ENCODE measurements at regions not wholly inside any gene's neighbourhood (a gene's known extent, or its start where the extent isn't known, plus 50 kb on each side); places are given as distances from the start of the nearest gene placed in this dataset.

- Histone ChIP-seq H4K20me1 (no peaks in the 10 kb centered on the region), H3K4me1 (no peaks in the 10 kb centered on the region), H3K9ac (no peak overlapping the region), H3K4me2 (no peak overlapping the region), H3K36me3 (no peaks in the 10 kb centered on the region), H3K9me3 (no peaks in the 10 kb centered on the region), H3K27ac (no peak overlapping the region), H3K27me3 (no peaks in the 10 kb centered on the region), H3K4me3 (no peak overlapping the region)
- no peak for TF ChIP-seq Cebpa-rat (IDR thresholded peaks at IDR 0.05)
These were observed 452.6 kb downstream of the TAFA4 start for GRCh38 chr3:68479779-68480178.

GRCh38 chr3:68468695-68469375 is 463.5 kb downstream of the TAFA4 start:
- Histone ChIP-seq H3K9me3 (0 out of 2 replicates have a peak, but pooled peaks cover 7% of the 10 kb centered on the region), H3K9ac (no peak overlapping the region), H3K4me1 (no peaks in the 10 kb centered on the region), H3K27me3 (no peaks in the 10 kb centered on the region), H3K4me2 (no peak overlapping the region), H3K4me3 (no peak overlapping the region), H4K20me1 (no peaks in the 10 kb centered on the region), H3K36me3 (no peaks in the 10 kb centered on the region), H3K27ac (no peak overlapping the region)
- no peak for TF ChIP-seq Cebpa-rat (IDR thresholded peaks at IDR 0.05)

GRCh38 chr3:68467465-68467864 is 464.9 kb downstream of the TAFA4 start:
- TF ChIP-seq Cebpa-rat (IDR thresholded peaks at IDR 0.05) = no peak
- H3K27ac ChIP-seq = no peak overlapping the region
- H3K36me3 ChIP-seq = no peaks in the 10 kb centered on the region
- H3K4me2 ChIP-seq = no peak overlapping the region
- no peak overlapping the region for H3K9ac ChIP-seq
- H3K4me3 ChIP-seq = no peak overlapping the region
- H3K27me3 ChIP-seq = no peaks in the 10 kb centered on the region
- H4K20me1 ChIP-seq = no peaks in the 10 kb centered on the region
- no peaks in the 10 kb centered on the region for H3K4me1 ChIP-seq
- H3K9me3 ChIP-seq = 0 out of 2 replicates have a peak, but pooled peaks cover 7% of the 10 kb centered on the region

GRCh38 chr3:68458581-68458980 is 473.8 kb downstream of the TAFA4 start:
- no peak overlapping the region for H3K4me2 ChIP-seq
- H3K4me3 ChIP-seq = no peak overlapping the region
- no peaks in the 10 kb centered on the region for H3K4me1 ChIP-seq
- no peaks in the 10 kb centered on the region for H4K20me1 ChIP-seq
- TF ChIP-seq Cebpa-rat (IDR thresholded peaks at IDR 0.05) = no peak
- H3K9ac ChIP-seq = no peak overlapping the region
- no peaks in the 10 kb centered on the region for H3K36me3 ChIP-seq
- no peak overlapping the region for H3K27ac ChIP-seq
- H3K27me3 ChIP-seq = no peaks in the 10 kb centered on the region
- no peaks in the 10 kb centered on the region for H3K9me3 ChIP-seq

GRCh38 chr3:68448510-68449383 is 483.6 kb downstream of the TAFA4 start:
- H3K27me3 ChIP-seq = no peaks in the 10 kb centered on the region
- H3K4me2 ChIP-seq = no peak overlapping the region
- no peak for TF ChIP-seq Cebpa-rat (IDR thresholded peaks at IDR 0.05)
- H3K9me3 ChIP-seq = no peaks in the 10 kb centered on the region
- H3K4me3 ChIP-seq = no peak overlapping the region
- no peak overlapping the region for H3K27ac ChIP-seq
- H3K9ac ChIP-seq = no peak overlapping the region
- H4K20me1 ChIP-seq = no peaks in the 10 kb centered on the region
- no peaks in the 10 kb centered on the region for H3K4me1 ChIP-seq
- H3K36me3 ChIP-seq = no peaks in the 10 kb centered on the region

GRCh38 chr3:68447885-68448284 is 484.5 kb downstream of the TAFA4 start:
- Histone ChIP-seq H3K4me3 (no peak overlapping the region), H3K36me3 (no peaks in the 10 kb centered on the region), H3K27ac (no peak overlapping the region), H3K27me3 (no peaks in the 10 kb centered on the region), H3K9ac (no peak overlapping the region), H4K20me1 (no peaks in the 10 kb centered on the region), H3K4me2 (no peak overlapping the region), H3K4me1 (no peaks in the 10 kb centered on the region), H3K9me3 (no peaks in the 10 kb centered on the region)
- TF ChIP-seq Cebpa-rat (IDR thresholded peaks at IDR 0.05) = no peak

GRCh38 chr3:68441054-68441453 is 491.3 kb downstream of the TAFA4 start:
- H3K4me2 ChIP-seq = no peak overlapping the region
- 0 out of 2 replicates have a peak, but pooled peaks cover 6% of the 10 kb centered on the region for H3K9me3 ChIP-seq
- no peaks in the 10 kb centered on the region for H4K20me1 ChIP-seq
- no peaks in the 10 kb centered on the region for H3K4me1 ChIP-seq
- TF ChIP-seq Cebpa-rat (IDR thresholded peaks at IDR 0.05) = no peak
- H3K27ac ChIP-seq = no peak overlapping the region
- no peak overlapping the region for H3K9ac ChIP-seq
- no peak overlapping the region for H3K4me3 ChIP-seq
- no peaks in the 10 kb centered on the region for H3K36me3 ChIP-seq
- H3K27me3 ChIP-seq = no peaks in the 10 kb centered on the region

GRCh38 chr3:68436619-68437401 is 495.5 kb downstream of the TAFA4 start:
- Histone ChIP-seq H3K27ac (no peak overlapping the region), H3K9me3 (0 out of 2 replicates have a peak, but pooled peaks cover 6% of the 10 kb centered on the region), H3K27me3 (no peaks in the 10 kb centered on the region), H3K4me1 (no peaks in the 10 kb centered on the region), H3K4me3 (no peak overlapping the region), H3K36me3 (no peaks in the 10 kb centered on the region), H3K4me2 (no peak overlapping the region), H3K9ac (no peak overlapping the region), H4K20me1 (no peaks in the 10 kb centered on the region)
- TF ChIP-seq Cebpa-rat (IDR thresholded peaks at IDR 0.05) = no peak

- Histone ChIP-seq H3K4me3 (no peak overlapping the region), H3K4me1 (no peaks in the 10 kb centered on the region), H3K9me3 (no peaks in the 10 kb centered on the region), H3K36me3 (no peaks in the 10 kb centered on the region), H4K20me1 (no peaks in the 10 kb centered on the region), H3K9ac (no peak overlapping the region), H3K27me3 (no peaks in the 10 kb centered on the region), H3K4me2 (no peak overlapping the region), H3K27ac (no peak overlapping the region)
- no peak for TF ChIP-seq Cebpa-rat (IDR thresholded peaks at IDR 0.05)
These were observed 503.9 kb downstream of the TAFA4 start for GRCh38 chr3:68428495-68428894.

Data from BLaER1 (cell line).